Esophagus squamous epithelium (tissue), 4 donors: ENCODE measurements at regions not wholly inside any gene's neighbourhood (a gene's known extent, or its start where the extent isn't known, plus 50 kb on each side); places are given as distances from the start of the nearest gene placed in this dataset.

Source experiments
- CTCF ChIP-seq, 6 experiments: fragments of 450-650 bp in 4 of 6; fragments of 200-600 bp in 2 of 6; sonication (generic) in 2 of 6; IDR thresholded peaks; one replicate each; pipeline ENCODE4 v1.5.1; 2016 to 2019; ENCODE audit warnings: antibody characterized with exemption in 6 of 6, mild to moderate bottlenecking in 4 of 6, moderate library complexity in 4 of 6
- POLR2A ChIP-seq, 4 donors: fragments of 450-650 bp; IDR thresholded peaks; one replicate each; pipeline ENCODE4 v1.6.1; 2017; ENCODE audit warnings: antibody characterized with exemption in 4 of 4, mild to moderate bottlenecking in 4 of 4, moderate library complexity in 3 of 4

GRCh38 chr1:22256213-22256512 is 113.3 kb upstream of the WNT4 start:
- TF ChIP-seq CTCF (IDR thresholded peaks at IDR 0.05) (no peak), POLR2A (IDR thresholded peaks at IDR 0.05) (no peak)
